ENCODE measurements at regions not wholly inside any gene's neighbourhood (a gene's known extent, or its start where the extent isn't known, plus 50 kb on each side); places are given as distances from the start of the nearest gene placed in this dataset.

DNA sequence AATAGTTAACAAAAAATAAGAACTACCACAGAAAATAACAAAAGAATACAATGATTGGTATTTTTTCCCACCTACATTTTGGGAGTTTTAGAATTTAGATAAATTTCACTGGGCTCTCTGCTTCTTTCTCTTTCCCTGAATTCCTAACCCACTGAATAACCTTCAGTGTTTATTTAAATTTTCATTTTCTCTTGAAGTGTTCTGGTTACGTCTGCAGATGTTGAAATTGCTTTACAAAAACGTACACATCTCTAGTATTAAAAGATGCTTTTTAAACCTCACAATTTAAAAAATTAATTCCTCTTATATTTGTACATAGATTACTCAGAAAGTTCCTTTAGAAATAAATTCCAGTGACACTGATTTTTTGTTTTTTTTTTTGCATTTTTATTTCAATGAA lies 158.7 kb upstream of the TUT7 start:
- Histone ChIP-seq H3K79me2 (ENCODE audit: insufficient read depth, low read length) (no peaks in the 10 kb centered on the region), H3K27ac (ENCODE audit: low read depth in 1 of 2, low read length in 2 of 2) (no peak overlapping the region), H3K36me3 (replicated peaks in 1 of 2; ENCODE audit: control insufficient read depth in 1 of 2, insufficient read depth in 2 of 2, low read length in 2 of 2) (no peaks in the 10 kb centered on the region), H3K27me3 (ENCODE audit: control insufficient read depth in 2 of 2, insufficient read depth in 2 of 2, low read length in 2 of 2) (peaks cover 0 to 4% of the 10 kb centered on the region in 2 donors), H3K4me1 (ENCODE audit: control insufficient read depth in 1 of 2, insufficient read depth in 2 of 2, low read length in 2 of 2) (no peaks in the 10 kb centered on the region), H3K9me3 (replicated peaks in 1 of 2; ENCODE audit: control insufficient read depth in 1 of 2, insufficient read depth in 1 of 2, low read length in 2 of 2) (no peaks in the 10 kb centered on the region), H2AFZ (ENCODE audit: insufficient read depth, low read depth, low read length, poor library complexity, severe bottlenecking) (no peak overlapping the region), H3K9ac (ENCODE audit: insufficient read depth, low read length, poor library complexity, severe bottlenecking) (no peak overlapping the region), H3K4me3 (replicated peaks in 1 of 3; ENCODE audit: low read depth in 2 of 3, low read length in 3 of 3) (no peak overlapping the region), H3K4me2 (replicated peaks; ENCODE audit: extremely low read depth, low read length, poor library complexity, severe bottlenecking) (no peak overlapping the region), H4K20me1 (ENCODE audit: insufficient read depth, low read length) (no peaks in the 10 kb centered on the region)
- no peak overlapping the region for H3K27ac Mint-ChIP-seq
- H3K4me1 Mint-ChIP-seq: no peaks in the 10 kb centered on the region
- no peak overlapping the region for H3K4me3 Mint-ChIP-seq
- H3K36me3 Mint-ChIP-seq: no peaks in the 10 kb centered on the region
- H3K9me3 Mint-ChIP-seq: no peaks in the 10 kb centered on the region
- intact Hi-C loops (cut with micrococcal nuclease): no loop called here
- TF ChIP-seq, protein P1, sequence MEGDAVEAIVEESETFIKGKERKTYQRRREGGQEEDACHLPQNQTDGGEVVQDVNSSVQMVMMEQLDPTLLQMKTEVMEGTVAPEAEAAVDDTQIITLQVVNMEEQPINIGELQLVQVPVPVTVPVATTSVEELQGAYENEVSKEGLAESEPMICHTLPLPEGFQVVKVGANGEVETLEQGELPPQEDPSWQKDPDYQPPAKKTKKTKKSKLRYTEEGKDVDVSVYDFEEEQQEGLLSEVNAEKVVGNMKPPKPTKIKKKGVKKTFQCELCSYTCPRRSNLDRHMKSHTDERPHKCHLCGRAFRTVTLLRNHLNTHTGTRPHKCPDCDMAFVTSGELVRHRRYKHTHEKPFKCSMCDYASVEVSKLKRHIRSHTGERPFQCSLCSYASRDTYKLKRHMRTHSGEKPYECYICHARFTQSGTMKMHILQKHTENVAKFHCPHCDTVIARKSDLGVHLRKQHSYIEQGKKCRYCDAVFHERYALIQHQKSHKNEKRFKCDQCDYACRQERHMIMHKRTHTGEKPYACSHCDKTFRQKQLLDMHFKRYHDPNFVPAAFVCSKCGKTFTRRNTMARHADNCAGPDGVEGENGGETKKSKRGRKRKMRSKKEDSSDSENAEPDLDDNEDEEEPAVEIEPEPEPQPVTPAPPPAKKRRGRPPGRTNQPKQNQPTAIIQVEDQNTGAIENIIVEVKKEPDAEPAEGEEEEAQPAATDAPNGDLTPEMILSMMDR (IDR thresholded peaks at IDR 0.05): no peak
- no peak for DNase-seq
- no CpG with 5 or more reads among the region's 2 CpGs for WGBS (ENCODE audit: insufficient coverage)
- H3K27me3 Mint-ChIP-seq (ENCODE audit: low read depth in 3 of 3): peaks cover 3 to 7% (median 3%) of the 10 kb centered on the region in 3 donors

DNA sequence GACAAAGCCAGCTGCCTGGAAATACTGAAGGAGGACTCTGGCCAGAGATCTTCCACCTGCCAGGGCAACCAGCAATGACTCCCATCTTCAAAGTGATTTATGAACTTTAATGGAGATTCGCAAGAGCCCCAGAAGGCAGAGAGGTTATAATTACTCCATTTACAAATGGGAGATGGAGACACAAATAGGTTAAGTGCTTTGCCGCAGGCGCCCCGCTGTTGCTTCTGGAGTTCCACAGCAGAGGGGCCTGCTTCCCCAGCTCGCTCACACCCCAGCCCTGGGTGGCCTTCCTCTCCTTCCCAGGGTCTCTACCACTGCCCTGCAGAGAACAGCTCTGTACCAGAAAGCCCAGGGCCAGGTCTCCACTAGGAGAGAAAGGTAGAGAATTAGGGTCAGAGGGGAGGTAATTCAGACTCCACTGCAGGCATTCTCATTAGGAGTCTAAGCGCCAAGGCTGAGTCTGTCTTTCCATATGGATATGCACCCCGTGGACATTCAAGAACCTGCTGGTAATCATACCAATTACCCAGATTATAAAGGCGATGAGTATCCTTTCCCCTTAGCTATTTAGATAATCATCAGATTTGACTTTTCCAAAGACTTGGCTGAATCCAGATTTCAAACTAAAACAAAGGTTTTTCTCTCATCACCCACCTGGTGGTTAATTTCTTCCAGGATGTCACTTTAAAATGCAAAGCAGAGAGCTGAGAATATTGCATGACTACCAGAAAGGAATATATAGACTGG lies 157.6 kb upstream of the TUT7 start:
- no peaks in the 10 kb centered on the region for H3K79me2 ChIP-seq (ENCODE audit: insufficient read depth, low read length)
- intact Hi-C loops (cut with micrococcal nuclease): no loop called here
- no peaks in the 10 kb centered on the region for H3K36me3 Mint-ChIP-seq

More for the DNA sequence above, 157.6 kb upstream of the TUT7 start:
- H3K9me3 ChIP-seq (replicated peaks in 1 of 2; ENCODE audit: control insufficient read depth in 1 of 2, insufficient read depth in 1 of 2, low read length in 2 of 2): no peaks in the 10 kb centered on the region
- H3K27me3 ChIP-seq (ENCODE audit: control insufficient read depth in 2 of 2, insufficient read depth in 2 of 2, low read length in 2 of 2): peaks cover 0 to 4% of the 10 kb centered on the region in 2 donors
- H3K4me3 ChIP-seq (replicated peaks in 1 of 3; ENCODE audit: low read depth in 2 of 3, low read length in 3 of 3): no peak overlapping the region
- H3K4me1 ChIP-seq (ENCODE audit: control insufficient read depth in 1 of 2, insufficient read depth in 2 of 2, low read length in 2 of 2): no peaks in the 10 kb centered on the region
- TF ChIP-seq, protein P1 (IDR thresholded peaks at IDR 0.05): no peak
- Mint-ChIP-seq H3K4me1 (no peaks in the 10 kb centered on the region), H3K9me3 (no peaks in the 10 kb centered on the region), H3K4me3 (no peak overlapping the region), H3K27ac (no peak overlapping the region), H3K27me3 (ENCODE audit: low read depth in 3 of 3) (peaks cover 3 to 7% (median 6%) of the 10 kb centered on the region in 3 donors)
- H2AFZ ChIP-seq (ENCODE audit: insufficient read depth, low read depth, low read length, poor library complexity, severe bottlenecking): no peak overlapping the region
- H4K20me1 ChIP-seq (ENCODE audit: insufficient read depth, low read length): no peaks in the 10 kb centered on the region
- no peak overlapping the region for H3K4me2 ChIP-seq (replicated peaks; ENCODE audit: extremely low read depth, low read length, poor library complexity, severe bottlenecking)
- DNase-seq: no peak
- H3K36me3 ChIP-seq (replicated peaks in 1 of 2; ENCODE audit: control insufficient read depth in 1 of 2, insufficient read depth in 2 of 2, low read length in 2 of 2): no peaks in the 10 kb centered on the region
- 89% methylated on average over 6 of the region's 8 CpGs for WGBS (ENCODE audit: insufficient coverage)
- no peak overlapping the region for H3K9ac ChIP-seq (ENCODE audit: insufficient read depth, low read length, poor library complexity, severe bottlenecking)
- H3K27ac ChIP-seq (ENCODE audit: low read depth in 1 of 2, low read length in 2 of 2): no peak overlapping the region

Measured in CD14-positive monocyte (primary cell).